IMR-90 (cell line): ENCODE measurements at regions not wholly inside any gene's neighbourhood (a gene's known extent, or its start where the extent isn't known, plus 50 kb on each side); places are given as distances from the start of the nearest gene placed in this dataset.

ENCODE experiments used
- ATAC-seq: fragments of 200-7000 bp; cut with Tn5 transposase; 2 replicates; pipeline ENCODE4 v1.9.1; 2020; ENCODE audit warnings: low read depth, mild to moderate bottlenecking, moderate library complexity
- BruUV-seq: library from RNA; stranded (reverse); fragments of 400-500 nt; replicated peaks from 2 replicates; lab custom pipeline; 2021; lab: Mats Ljungman, UMichigan
- CTCF ChIA-PET: fragments of 300-600 bp; formaldehyde crosslinking; extraction: SDS; loops from one replicate; lab custom pipeline; 2021; ENCODE audit warnings: antibody characterized with exemption; lab: Yijun Ruan, JAX
- POLR2A ChIA-PET: fragments of 300-600 bp; sonication (Branson Sonifier 250); formaldehyde crosslinking; loops from one replicate; lab custom pipeline; 2022; ENCODE audit warnings: antibody characterized with exemption; ENCODE audit not compliant: unreplicated experiment; lab: Charles Lee
- DNase-seq: peaks from one replicate; pipeline ENCODE4 v3.0.0; 2013
- H2AFZ ChIP-seq: replicated peaks from 2 replicates; pipeline ENCODE3; 2013; ENCODE audit warnings: low read length, mild to moderate bottlenecking; ENCODE audit not compliant: poor library complexity
- H2AK5ac ChIP-seq: 2 replicates; pipeline ENCODE4 v1.6.1; 2013; ENCODE audit warnings: low read depth, low read length, inconsistent platforms
- H2AK9ac ChIP-seq: replicated peaks from 2 replicates; pipeline ENCODE3; 2013; ENCODE audit warnings: mild to moderate bottlenecking, low read depth, low read length, moderate library complexity; ENCODE audit not compliant: poor library complexity
- H2BK120ac ChIP-seq: 2 replicates; pipeline ENCODE4 v1.6.1; 2013; ENCODE audit warnings: low read depth, low read length, inconsistent platforms
- H2BK15ac ChIP-seq: 3 replicates; pipeline ENCODE4 v1.6.1; 2013; ENCODE audit warnings: low read depth, low read length, inconsistent platforms
- H2BK20ac ChIP-seq: 2 replicates; pipeline ENCODE4 v1.6.1; 2013; ENCODE audit warnings: low read depth, mild to moderate bottlenecking, inconsistent platforms, low read length, moderate library complexity
- H2BK5ac ChIP-seq: 2 replicates; pipeline ENCODE4 v1.6.1; 2013; ENCODE audit warnings: mild to moderate bottlenecking, low read depth, low read length, inconsistent platforms; ENCODE audit not compliant: poor library complexity, severe bottlenecking
- H3K14ac ChIP-seq: replicated peaks from 2 replicates; pipeline ENCODE4 v1.6.1; 2013; ENCODE audit warnings: low read depth, low read length, inconsistent platforms
- H3K18ac ChIP-seq: 2 replicates; pipeline ENCODE4 v1.6.1; 2013; ENCODE audit warnings: low read depth, low read length, control low read depth
- H3K23ac ChIP-seq: 2 replicates; pipeline ENCODE4 v1.6.1; 2013; ENCODE audit warnings: low read depth, low read length, inconsistent platforms
- H3K27ac ChIP-seq: 2 replicates; pipeline ENCODE4 v1.5.1; 2013; ENCODE audit warnings: mild to moderate bottlenecking, control low read depth, low read length; ENCODE audit not compliant: insufficient read depth
- H3K27me3 ChIP-seq: 2 replicates; pipeline ENCODE4 v1.6.1; 2013; ENCODE audit warnings: low read length; ENCODE audit not compliant: control insufficient read depth, insufficient read depth
- H3K36me3 ChIP-seq: 2 replicates; pipeline ENCODE4 v1.6.1; 2013; ENCODE audit warnings: low read length, mixed read lengths; ENCODE audit not compliant: control insufficient read depth, insufficient read depth
- H3K4ac ChIP-seq: 2 replicates; pipeline ENCODE4 v1.6.1; 2013; ENCODE audit warnings: low read depth, low read length, inconsistent platforms
- H3K4me1 ChIP-seq: 2 replicates; pipeline ENCODE4 v1.6.1; 2013; ENCODE audit warnings: low read length, mixed read lengths; ENCODE audit not compliant: control insufficient read depth, insufficient read depth
- H3K4me2 ChIP-seq: 2 replicates; pipeline ENCODE4 v1.6.1; 2013; ENCODE audit warnings: low read depth, mild to moderate bottlenecking, control low read depth, low read length, moderate library complexity
- H3K4me3 ChIP-seq: 2 replicates; pipeline ENCODE4 v1.5.1; 2013; ENCODE audit warnings: low read depth, mild to moderate bottlenecking, control low read depth, low read length, moderate library complexity; ENCODE audit not compliant: insufficient read depth
- H3K56ac ChIP-seq: 2 replicates; pipeline ENCODE4 v1.6.1; 2013; ENCODE audit warnings: low read length, inconsistent platforms; ENCODE audit not compliant: insufficient read depth; ENCODE audit errors: extremely low read depth
- H3K79me1 ChIP-seq, 2 experiments: 2 replicates each; pipeline ENCODE4 v1.6.1; 2013; ENCODE audit warnings: low read length in 2 of 2, inconsistent platforms in 1 of 2, low read depth in 1 of 2
- H3K9ac ChIP-seq: 2 replicates; pipeline ENCODE4 v1.6.1; 2013; ENCODE audit warnings: low read depth, low read length, control low read depth
- H3K9me1 ChIP-seq: 2 replicates; pipeline ENCODE4 v1.6.1; 2013; ENCODE audit warnings: low read length, inconsistent platforms; ENCODE audit not compliant: insufficient read depth
- H3K9me3 ChIP-seq: 2 replicates; pipeline ENCODE4 v1.6.1; 2013; ENCODE audit warnings: low read length; ENCODE audit not compliant: control insufficient read depth, insufficient read depth
- H4K20me1 ChIP-seq: 2 replicates; pipeline ENCODE4 v1.6.1; 2013; ENCODE audit warnings: low read length, inconsistent platforms; ENCODE audit not compliant: insufficient read depth
- H4K5ac ChIP-seq: 2 replicates; pipeline ENCODE4 v1.6.1; 2013; ENCODE audit warnings: mild to moderate bottlenecking, low read depth, low read length, control low read depth
- H4K8ac ChIP-seq, 2 experiments: 2 replicates each; pipeline ENCODE4 v1.6.1; 2013; ENCODE audit warnings: low read depth in 2 of 2, low read length in 2 of 2, control low read depth in 1 of 2, inconsistent platforms in 1 of 2
- H4K91ac ChIP-seq: 2 replicates; pipeline ENCODE4 v1.6.1; 2013; ENCODE audit warnings: low read depth, low read length, inconsistent platforms; ENCODE audit not compliant: insufficient read depth
- CEBPB ChIP-seq: IDR thresholded peaks from 2 replicates; pipeline ENCODE4 v1.6.1; 2012; ENCODE audit warnings: low read depth, low read length, improper control_type of control experiment
- NFE2L2 ChIP-seq: fragments of 150-350 bp; IDR thresholded peaks from 2 replicates; pipeline ENCODE4 v1.6.1; 2016; ENCODE audit warnings: low read depth, mild to moderate bottlenecking, low read length
- dilution Hi-C: fragments of 300-500 bp; cut with HindIII; formaldehyde crosslinking; loops from one replicate; pipeline ENCODE4 v1.14.3; 2018; ENCODE audit warnings: low sequenced_read_pairs; ENCODE audit not compliant: unreplicated experiment
- in situ Hi-C: fragments of 300-500 bp; cut with MboI; formaldehyde crosslinking; loops from 3 replicates; pipeline ENCODE4 v1.14.3; 2019; ENCODE audit warnings: low sequenced_read_pairs, inconsistent platforms, mixed read lengths
- intact Hi-C: fragments of 100-400 bp; cut with micrococcal nuclease; formaldehyde crosslinking; loops from 2 replicates; pipeline ENCODE4 v1.10.0; 2022

GRCh38 chr14:85169381-85169780, 360.6 kb upstream of the FLRT2 start:
- Histone ChIP-seq H3K4me3 (no peak overlapping the region), H4K5ac (no peak overlapping the region), H3K18ac (no peak overlapping the region), H2BK5ac (no peak overlapping the region), H3K4ac (no peak overlapping the region), H2AFZ (no peak overlapping the region), H3K27ac (no peak overlapping the region), H3K4me1 (no peaks in the 10 kb centered on the region), H2BK120ac (no peak overlapping the region), H3K23ac (no peak overlapping the region), H2BK15ac (no peak overlapping the region), H3K36me3 (no peaks in the 10 kb centered on the region), H4K8ac (no peak overlapping the region), H3K9ac (no peak overlapping the region), H3K27me3 (no peaks in the 10 kb centered on the region), H3K9me1 (no peaks in the 10 kb centered on the region), H2BK20ac (no peak overlapping the region), H3K56ac (no peak overlapping the region), H2AK9ac (no peak overlapping the region), H3K79me1 (no peaks in the 10 kb centered on the region), H3K14ac (no peak overlapping the region), H3K9me3 (no peaks in the 10 kb centered on the region), H4K20me1 (no peaks in the 10 kb centered on the region), H3K4me2 (no peak overlapping the region), H4K91ac (no peak overlapping the region), H2AK5ac (no peak overlapping the region)
- POLR2A ChIA-PET, result no interaction called here
- BruUV-seq, result no TSS peak
- no peak for ATAC-seq
- in situ Hi-C loops (no loop called here), dilution Hi-C loops (no loop called here), intact Hi-C loops (no loop called here)
- TF ChIP-seq NFE2L2, result no peak
- no peak for TF ChIP-seq CEBPB
- DNase-seq, result no peak
- CTCF ChIA-PET, result no interaction called here
